H1 (cell line): ENCODE measurements at regions not wholly inside any gene's neighbourhood (a gene's known extent, or its start where the extent isn't known, plus 50 kb on each side); places are given as distances from the start of the nearest gene placed in this dataset.

Experiments used
- CTCF ChIA-PET: fragments of 300-600 bp; sonication (Branson Sonifier 250); formaldehyde crosslinking; loops from one replicate; lab custom pipeline; 2021; ENCODE audit not compliant: partially characterized antibody; lab: Charles Lee
- POLR2A ChIA-PET: fragments of 300-600 bp; sonication (Branson Sonifier 250); formaldehyde crosslinking; loops from one replicate; lab custom pipeline; 2021; ENCODE audit warnings: inconsistent platforms; ENCODE audit not compliant: partially characterized antibody; lab: Charles Lee
- DNase-seq, 2 experiments: peaks; one replicate each; pipeline versions ENCODE4 v3.0.0 to v3.0.0-alpha.2; 2010 to 2022; ENCODE audit warnings: low spot score in 2 of 2, low read depth in 1 of 2, mixed read lengths in 1 of 2
- FAIRE-seq: peaks from 2 replicates; lab custom pipeline; 2011; peaks lifted over from hg19 to GRCh38; lab: Jason Lieb, UNC
- H2AFZ ChIP-seq: 2 replicates; pipeline ENCODE4 v1.8.1; 2012; ENCODE audit warnings: low read length, inconsistent platforms
- H2AK5ac ChIP-seq: 2 replicates; pipeline ENCODE4 v1.6.1; 2013; ENCODE audit warnings: low read depth, low read length
- H2BK120ac ChIP-seq: replicated peaks from 2 replicates; pipeline ENCODE3; 2013; ENCODE audit warnings: low read depth, low read length, inconsistent platforms
- H2BK12ac ChIP-seq: 2 replicates; pipeline ENCODE4 v1.6.1; 2013; ENCODE audit warnings: low read depth, low read length
- H2BK15ac ChIP-seq: 2 replicates; pipeline ENCODE4 v1.6.1; 2013; ENCODE audit warnings: low read length
- H2BK20ac ChIP-seq: 2 replicates; pipeline ENCODE4 v1.6.1; 2013; ENCODE audit warnings: low read length
- H2BK5ac ChIP-seq: 2 replicates; pipeline ENCODE4 v1.6.1; 2013; ENCODE audit warnings: low read depth, low read length
- H3K14ac ChIP-seq: 2 replicates; pipeline ENCODE4 v1.6.1; 2013; ENCODE audit warnings: inconsistent platforms; ENCODE audit not compliant: insufficient read length
- H3K18ac ChIP-seq: 2 replicates; pipeline ENCODE4 v1.6.1; 2013; ENCODE audit warnings: low read length; ENCODE audit errors: extremely low read depth
- H3K23ac ChIP-seq: 2 replicates; pipeline ENCODE4 v1.6.1; 2013; ENCODE audit warnings: inconsistent platforms; ENCODE audit not compliant: insufficient read length
- H3K23me2 ChIP-seq: 2 replicates; pipeline ENCODE4 v1.6.1; 2013; ENCODE audit warnings: low read depth, low read length
- H3K27ac ChIP-seq: 2 replicates; pipeline ENCODE4 v1.6.1; 2011; ENCODE audit warnings: low read depth, low read length, inconsistent platforms
- H3K27me3 ChIP-seq, 4 experiments: replicated peaks in 1 of 4; 1 replicate in 1 of 4; 2 replicates in 3 of 4; pipeline versions ENCODE4 v1.6.1 to v1.8.1; 2011 to 2013; ENCODE audit warnings: low read length in 3 of 4, mild to moderate bottlenecking in 3 of 4, inconsistent platforms in 2 of 4, mixed read lengths in 2 of 4, moderate library complexity in 1 of 4; ENCODE audit not compliant: control insufficient read depth in 3 of 4, insufficient read depth in 3 of 4; ENCODE audit errors: extremely low read depth in 1 of 4
- H3K36me3 ChIP-seq, 4 experiments: 2 replicates each; pipeline versions ENCODE4 v1.6.1 to v1.8.1; 2011 to 2013; ENCODE audit warnings: mild to moderate bottlenecking in 4 of 4, low read length in 3 of 4, moderate library complexity in 2 of 4, control low read depth in 1 of 4, inconsistent platforms in 1 of 4; ENCODE audit not compliant: insufficient read depth in 4 of 4, control insufficient read depth in 2 of 4
- H3K4ac ChIP-seq: replicated peaks from 2 replicates; pipeline ENCODE3; 2013; ENCODE audit warnings: low read length, low read depth, mixed read lengths, inconsistent platforms; ENCODE audit not compliant: insufficient read length
- H3K4me1 ChIP-seq, 4 experiments: replicated peaks in 1 of 4; 1 replicate in 1 of 4; 2 replicates in 3 of 4; pipeline versions ENCODE4 v1.6.1 to v1.8.1; 2011 to 2013; ENCODE audit warnings: low read length in 3 of 4, inconsistent platforms in 2 of 4, mixed read lengths in 1 of 4; ENCODE audit not compliant: insufficient read depth in 4 of 4, control insufficient read depth in 3 of 4
- H3K4me2 ChIP-seq, 2 experiments: 2 replicates each; pipeline versions ENCODE4 v1.6.1 to v1.8.1; 2011 to 2013; ENCODE audit warnings: low read depth in 2 of 2, low read length in 2 of 2, control low read depth in 1 of 2, inconsistent platforms in 1 of 2, mild to moderate bottlenecking in 1 of 2; ENCODE audit not compliant: insufficient read depth in 1 of 2
- H3K4me3 ChIP-seq, 4 experiments: fragments of 200-600, 300-600 bp in 1 of 4; sonication (generic), shearing (Covaris generic), sonication (Bioruptor Twin) in 1 of 4; 2 replicates each; pipeline versions ENCODE4 v1.5.1 to v1.8.1; 2011 to 2016; ENCODE audit warnings: low read length in 4 of 4, low read depth in 3 of 4, control low read depth in 2 of 4, inconsistent platforms in 2 of 4, mild to moderate bottlenecking in 2 of 4, mixed read lengths in 1 of 4, moderate library complexity in 1 of 4; ENCODE audit not compliant: insufficient read depth in 2 of 4; ENCODE audit errors: extremely low read depth in 1 of 4
- H3K56ac ChIP-seq: replicated peaks from 2 replicates; pipeline ENCODE3; 2013; ENCODE audit warnings: low read depth, mild to moderate bottlenecking, mixed read lengths, low read length, inconsistent platforms; ENCODE audit not compliant: insufficient read length
- H3K79me1 ChIP-seq: 2 replicates; pipeline ENCODE4 v1.6.1; 2013; ENCODE audit warnings: low read depth, low read length, control low read depth
- H3K79me2 ChIP-seq, 2 experiments: 2 replicates each; pipeline versions ENCODE4 v1.6.1 to v1.8.1; 2012 to 2013; ENCODE audit warnings: low read length in 2 of 2, mild to moderate bottlenecking in 2 of 2, inconsistent platforms in 1 of 2; ENCODE audit not compliant: insufficient read depth in 2 of 2, control insufficient read depth in 1 of 2
- H3K9ac ChIP-seq, 4 experiments: replicated peaks in 1 of 4; 1 replicate in 1 of 4; 2 replicates in 3 of 4; pipeline versions ENCODE4 v1.6.1 to v1.8.1; 2011 to 2013; ENCODE audit warnings: low read depth in 3 of 4, low read length in 3 of 4, control low read depth in 2 of 4, mild to moderate bottlenecking in 2 of 4, moderate library complexity in 2 of 4, inconsistent platforms in 1 of 4; ENCODE audit errors: extremely low read depth in 1 of 4
- H3K9me3 ChIP-seq, 2 experiments: 2 replicates each; pipeline versions ENCODE4 v1.6.1 to v1.8.1; 2012 to 2013; ENCODE audit warnings: mild to moderate bottlenecking in 2 of 2, moderate library complexity in 2 of 2, control low read depth in 1 of 2, inconsistent platforms in 1 of 2, low read depth in 1 of 2, low read length in 1 of 2, mixed read lengths in 1 of 2; ENCODE audit not compliant: insufficient read depth in 2 of 2
- H4K20me1 ChIP-seq, 2 experiments: replicated peaks in 1 of 2; 2 replicates each; pipeline versions ENCODE3 to v1.8.1; 2011 to 2013; ENCODE audit warnings: inconsistent platforms in 2 of 2, low read length in 2 of 2, mild to moderate bottlenecking in 1 of 2; ENCODE audit not compliant: insufficient read depth in 2 of 2, control insufficient read depth in 1 of 2
- H4K5ac ChIP-seq: 2 replicates; pipeline ENCODE4 v1.6.1; 2013; ENCODE audit warnings: low read length, low read depth, mixed read lengths, inconsistent platforms; ENCODE audit not compliant: insufficient read length
- H4K8ac ChIP-seq: 2 replicates; pipeline ENCODE4 v1.8.0; 2013; ENCODE audit warnings: mild to moderate bottlenecking, moderate library complexity, low read length, inconsistent platforms; ENCODE audit not compliant: insufficient read depth; ENCODE audit errors: extremely low read depth
- H4K91ac ChIP-seq: replicated peaks from 2 replicates; pipeline ENCODE3; 2013; ENCODE audit warnings: low read length, mixed read lengths, inconsistent platforms; ENCODE audit not compliant: insufficient read length
- BACH1 ChIP-seq: IDR thresholded peaks from 2 replicates; pipeline ENCODE4 v1.6.1; 2012; ENCODE audit warnings: low read length, improper control_type of control experiment
- BCL11A ChIP-seq, 2 experiments: IDR thresholded peaks; one replicate each; pipeline ENCODE4 v1.6.1; 2011; ENCODE audit warnings: low read depth in 2 of 2, low read length in 2 of 2, mild to moderate bottlenecking in 2 of 2
- CEBPB ChIP-seq: IDR thresholded peaks from 2 replicates; pipeline ENCODE4 v1.6.1; 2012; ENCODE audit warnings: low read depth, low read length
- CREB1 ChIP-seq: IDR thresholded peaks from 2 replicates; pipeline ENCODE4 v1.6.1; 2012; ENCODE audit warnings: inconsistent platforms
- EGR1 ChIP-seq: IDR thresholded peaks from 2 replicates; pipeline ENCODE4 v1.6.1; 2011; ENCODE audit warnings: low read depth, low read length, borderline replicate concordance
- EP300 ChIP-seq, 2 experiments: IDR thresholded peaks; 1 replicate in 1 of 2; 2 replicates in 1 of 2; pipeline ENCODE4 v1.6.1; 2011 to 2012; ENCODE audit warnings: low read depth in 2 of 2, low read length in 2 of 2, mild to moderate bottlenecking in 2 of 2, borderline replicate concordance in 1 of 2, inconsistent platforms in 1 of 2, moderate library complexity in 1 of 2
- EZH2 ChIP-seq: fragments of 200-600 bp; sonication (generic); IDR thresholded peaks from 2 replicates; pipeline ENCODE4 v1.7.1; 2012; ENCODE audit warnings: low read depth, mild to moderate bottlenecking, moderate library complexity, low read length, inconsistent platforms; ENCODE audit not compliant: severe bottlenecking
- JUND ChIP-seq: IDR thresholded peaks from 2 replicates; pipeline ENCODE4 v1.6.1; 2011; ENCODE audit warnings: mild to moderate bottlenecking, improper control_type of control experiment, low read length
- POLR2AphosphoS5 ChIP-seq: IDR thresholded peaks from 2 replicates; pipeline ENCODE4 v1.6.1; 2011; ENCODE audit warnings: low read depth, low read length
- RXRA ChIP-seq: IDR thresholded peaks from 2 replicates; pipeline ENCODE4 v1.6.1; 2011; ENCODE audit warnings: low read depth, mild to moderate bottlenecking, low read length, moderate library complexity; ENCODE audit not compliant: insufficient read depth
- SIN3A ChIP-seq, 2 experiments: IDR thresholded peaks in 1 of 2; conservative IDR thresholded peaks in 1 of 2; 2 replicates each; pipeline ENCODE4 v1.6.1; 2011 to 2012; ENCODE audit warnings: low read length in 2 of 2, improper control_type of control experiment in 1 of 2, low read depth in 1 of 2, mild to moderate bottlenecking in 1 of 2
- TAF1 ChIP-seq: IDR thresholded peaks from 2 replicates; pipeline ENCODE4 v1.6.1; 2011; ENCODE audit warnings: mild to moderate bottlenecking, low read depth, low read length
- TAF7 ChIP-seq: optimal IDR thresholded peaks from 2 replicates; pipeline ENCODE3; 2011; ENCODE audit warnings: low read depth, mild to moderate bottlenecking, inconsistent platforms, low read length, moderate library complexity, borderline replicate concordance
- WGBS, 2 experiments: shearing (Covaris generic) in 1 of 2; methylation state at CpG; one replicate each; pipeline versions ENCODE4 v1.1.6 to v1.1.7; 2013 to 2015; ENCODE audit warnings: low lambda C conversion rate in 2 of 2, mixed read lengths in 2 of 2, inconsistent platforms in 1 of 2, low coverage in 1 of 2, missing lambda C conversion rate in 1 of 2; ENCODE audit not compliant: insufficient replicate concordance in 2 of 2, insufficient coverage in 1 of 2, insufficient read length in 1 of 2; ENCODE audit errors: extremely low coverage in 1 of 2, missing lambda C conversion rate in 1 of 2; 5-methylcytosine and 5-hydroxymethylcytosine counted together
- TF ChIP-seq, protein P1 (sequence below): IDR thresholded peaks from 2 replicates; pipeline ENCODE4 v1.6.1; 2012; ENCODE audit warnings: inconsistent platforms

DNA sequence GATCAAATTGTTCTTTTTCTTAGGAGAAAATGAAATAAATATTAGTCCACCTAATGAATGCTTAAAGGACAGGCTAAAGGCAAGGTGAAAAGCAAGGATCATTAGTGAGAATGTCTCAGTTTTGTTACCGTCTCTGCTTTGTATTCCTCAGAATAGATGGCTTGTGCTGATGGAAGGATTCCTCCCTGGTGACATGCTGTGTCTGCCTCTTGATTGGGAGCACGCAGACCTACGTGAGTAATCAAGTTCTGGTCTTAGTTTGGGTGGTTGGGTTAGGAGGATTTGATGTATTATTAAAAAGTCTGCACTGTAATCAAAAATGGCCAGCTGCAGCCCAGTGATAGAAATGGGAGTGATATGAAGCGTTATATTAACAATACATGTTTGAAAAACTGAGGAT, 78.8 kb upstream of the RTL1 start:
- Histone ChIP-seq H2BK15ac (no peak overlapping the region), H3K79me1 (no peaks in the 10 kb centered on the region), H3K9me3 (no peaks in the 10 kb centered on the region), H2BK12ac (no peak overlapping the region), H4K20me1 (no peaks in the 10 kb centered on the region), H3K4me2 (no peak overlapping the region), H4K91ac (no peak overlapping the region), H4K5ac (no peak overlapping the region), H3K9ac (no peak overlapping the region), H3K14ac (no peak overlapping the region), H2BK20ac (no peak overlapping the region), H3K27me3 (no peaks in the 10 kb centered on the region), H2BK5ac (no peak overlapping the region), H2AFZ (no peak overlapping the region), H4K8ac (no peak overlapping the region), H3K18ac (no peak overlapping the region), H3K56ac (no peak overlapping the region), H2AK5ac (no peak overlapping the region), H3K23ac (no peak overlapping the region), H3K27ac (no peak overlapping the region), H3K79me2 (no peaks in the 10 kb centered on the region), H3K4ac (no peak overlapping the region), H3K36me3 (no peaks in the 10 kb centered on the region), H3K23me2 (no peaks in the 10 kb centered on the region), H3K4me1 (no peaks in the 10 kb centered on the region), H3K4me3 (no peak overlapping the region), H2BK120ac (no peak overlapping the region)
- ChIA-PET POLR2A (no interaction called here), CTCF (no interaction called here)
- FAIRE-seq = no peak
- DNase-seq = no peak
- WGBS, 2 experiments = 85% methylated on average over 4 of the region's 4 CpGs; no CpG with 5 or more reads in 1 of the 2 experiments
- no peak for TF ChIP-seq EP300 (IDR thresholded peaks at IDR 0.05; ENCODE audit: borderline replicate concordance in 1 of 2, low read depth in 2 of 2, low read length in 2 of 2)
- TF ChIP-seq BCL11A (IDR thresholded peaks at IDR 0.05; ENCODE audit: low read depth in 2 of 2, low read length in 2 of 2) = no peak
- TF ChIP-seq, protein P1, sequence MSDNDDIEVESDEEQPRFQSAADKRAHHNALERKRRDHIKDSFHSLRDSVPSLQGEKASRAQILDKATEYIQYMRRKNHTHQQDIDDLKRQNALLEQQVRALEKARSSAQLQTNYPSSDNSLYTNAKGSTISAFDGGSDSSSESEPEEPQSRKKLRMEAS = no peak
- TF ChIP-seq EZH2 = no peak
- no peak for TF ChIP-seq JUND
- no peak for TF ChIP-seq SIN3A (conservative IDR thresholded peaks at IDR 0.05 in 1 of 2, IDR thresholded peaks at IDR 0.05 in 1 of 2; ENCODE audit: low read depth in 1 of 2, low read length in 2 of 2)
- TF ChIP-seq EGR1 = no peak
- TF ChIP-seq BACH1 = no peak
- TF ChIP-seq RXRA = no peak
- TF ChIP-seq CEBPB = no peak
- no peak for TF ChIP-seq CREB1
- no peak for TF ChIP-seq POLR2AphosphoS5
- TF ChIP-seq TAF1 = no peak
- no peak for TF ChIP-seq TAF7
